Glomerular endothelial cell (primary cell): ENCODE measurements at regions not wholly inside any gene's neighbourhood (a gene's known extent, or its start where the extent isn't known, plus 50 kb on each side); places are given as distances from the start of the nearest gene placed in this dataset.

Source experiments
- DNase-seq: peaks from one replicate; pipeline ENCODE4 v3.0.0-alpha.2; 2011; ENCODE audit warnings: low read depth, low spot score; ENCODE audit errors: extremely low read depth

- no peak for DNase-seq
Observed at GRCh38 chr2:66317268-66317890, 117.5 kb upstream of the MEIS1 start.

- DNase-seq = no peak
Observed at GRCh38 chr2:66306483-66306882, 128.4 kb upstream of the MEIS1 start.

- no peak for DNase-seq
Observed at GRCh38 chr2:66305718-66306117, 129.2 kb upstream of the MEIS1 start.

- no peak for DNase-seq
Observed at GRCh38 chr2:66303471-66303870, 131.5 kb upstream of the MEIS1 start.

- DNase-seq = no peak
Observed at GRCh38 chr2:66301767-66302140, 133.2 kb upstream of the MEIS1 start.

- DNase-seq = no peak
Observed at GRCh38 chr2:66301022-66301766, 133.7 kb upstream of the MEIS1 start.

GRCh38 chr2:66283787-66284186, 151.1 kb upstream of the MEIS1 start:
- DNase-seq = no peak

GRCh38 chr2:66281980-66282379, 152.9 kb upstream of the MEIS1 start:
- DNase-seq = no peak

- no peak for DNase-seq
Observed at GRCh38 chr2:66279024-66279423, 155.9 kb upstream of the MEIS1 start.

GRCh38 chr2:66275984-66276383, 158.9 kb upstream of the MEIS1 start:
- no peak for DNase-seq

GRCh38 chr2:66273933-66274490, 160.9 kb upstream of the MEIS1 start:
- DNase-seq = no peak

- no peak for DNase-seq
Observed at GRCh38 chr2:66272751-66273150, 162.2 kb upstream of the MEIS1 start.

- no peak for DNase-seq
Observed at GRCh38 chr2:66271777-66272176, 163.1 kb upstream of the MEIS1 start.

GRCh38 chr2:66270247-66270646, 164.7 kb upstream of the MEIS1 start:
- no peak for DNase-seq

GRCh38 chr2:66269166-66269565, 165.8 kb upstream of the MEIS1 start:
- DNase-seq = no peak

GRCh38 chr2:66268756-66269155, 166.2 kb upstream of the MEIS1 start:
- DNase-seq = no peak

GRCh38 chr2:66264354-66264753, 170.6 kb upstream of the MEIS1 start:
- DNase-seq = no peak

- DNase-seq = no peak
Observed at GRCh38 chr2:66255867-66256266, 179.1 kb upstream of the MEIS1 start.

- DNase-seq = no peak
Observed at GRCh38 chr2:66255136-66255535, 179.8 kb upstream of the MEIS1 start.

GRCh38 chr2:66253066-66253465, 181.9 kb upstream of the MEIS1 start:
- DNase-seq = no peak

- no peak for DNase-seq
Observed at GRCh38 chr2:66252109-66252508, 182.8 kb upstream of the MEIS1 start.

GRCh38 chr2:66251573-66251972, 183.4 kb upstream of the MEIS1 start:
- no peak for DNase-seq
